Stimulated activated CD4-positive, alpha-beta T cell treated with anti-CD3 and anti-CD28 coated beads, Interleukin-4, amount 100 ng/mL, for 1 hour (primary cell): ENCODE measurements at regions not wholly inside any gene's neighbourhood (a gene's known extent, or its start where the extent isn't known, plus 50 kb on each side); places are given as distances from the start of the nearest gene placed in this dataset.

Source experiments
- DNase-seq: peaks from one replicate; pipeline ENCODE4 v3.0.0-alpha.2; 2020

- no peak for DNase-seq
Observed at GRCh38 chr2:81225756-81226155, 921.2 kb upstream of the LRRTM1 start.

GRCh38 chr2:81213598-81213997, 909.0 kb upstream of the LRRTM1 start:
- DNase-seq = no peak

GRCh38 chr2:81206216-81206615, 901.7 kb upstream of the LRRTM1 start:
- DNase-seq = no peak

- DNase-seq = no peak
Observed at GRCh38 chr2:81196933-81197628, 892.5 kb upstream of the LRRTM1 start.

- no peak for DNase-seq
Observed at GRCh38 chr2:81196383-81196851, 891.9 kb upstream of the LRRTM1 start.

- no peak for DNase-seq
Observed at GRCh38 chr2:81195774-81196382, 891.3 kb upstream of the LRRTM1 start.

GRCh38 chr2:81195017-81195773, 890.6 kb upstream of the LRRTM1 start:
- DNase-seq = no peak

GRCh38 chr2:81194581-81194980, 890.0 kb upstream of the LRRTM1 start:
- DNase-seq = no peak

- no peak for DNase-seq
Observed at GRCh38 chr2:81194176-81194575, 889.6 kb upstream of the LRRTM1 start.

- no peak for DNase-seq
Observed at GRCh38 chr2:81181845-81182244, 877.3 kb upstream of the LRRTM1 start.

- no peak for DNase-seq
Observed at GRCh38 chr2:81171447-81171846, 866.9 kb upstream of the LRRTM1 start.

- DNase-seq = no peak
Observed at GRCh38 chr2:81163583-81163982, 859.0 kb upstream of the LRRTM1 start.

- DNase-seq = no peak
Observed at GRCh38 chr2:81158505-81158904, 854.0 kb upstream of the LRRTM1 start.

- DNase-seq = no peak
Observed at GRCh38 chr2:81148323-81148722, 843.8 kb upstream of the LRRTM1 start.

- DNase-seq = no peak
Observed at GRCh38 chr2:81136296-81136695, 831.7 kb upstream of the LRRTM1 start.

GRCh38 chr2:81097361-81097760, 792.8 kb upstream of the LRRTM1 start:
- no peak for DNase-seq

- DNase-seq = no peak
Observed at GRCh38 chr2:81093031-81093430, 788.5 kb upstream of the LRRTM1 start.

- DNase-seq = no peak
Observed at GRCh38 chr2:81087646-81088045, 783.1 kb upstream of the LRRTM1 start.

- DNase-seq = no peak
Observed at GRCh38 chr2:81084101-81084500, 779.5 kb upstream of the LRRTM1 start.

- no peak for DNase-seq
Observed at GRCh38 chr2:81078631-81079030, 774.1 kb upstream of the LRRTM1 start.

- DNase-seq = no peak
Observed at GRCh38 chr2:81078102-81078501, 773.5 kb upstream of the LRRTM1 start.

GRCh38 chr2:81077396-81077795, 772.8 kb upstream of the LRRTM1 start:
- DNase-seq = no peak

- DNase-seq = no peak
Observed at GRCh38 chr2:81073412-81073811, 768.9 kb upstream of the LRRTM1 start.

GRCh38 chr2:81068144-81068543, 763.6 kb upstream of the LRRTM1 start:
- no peak for DNase-seq
